Ishikawa (cell line): ENCODE measurements at regions not wholly inside any gene's neighbourhood (a gene's known extent, or its start where the extent isn't known, plus 50 kb on each side); places are given as distances from the start of the nearest gene placed in this dataset.

ENCODE experiments used
- CEBPB ChIP-seq: IDR thresholded peaks from 2 replicates; pipeline ENCODE4 v1.6.1; 2012
- CREB1 ChIP-seq: IDR thresholded peaks from 2 replicates; pipeline ENCODE4 v1.6.1; 2012; ENCODE audit warnings: low read depth
- EGR1 ChIP-seq: IDR thresholded peaks from 2 replicates; pipeline ENCODE4 v1.6.1; 2012
- EP300 ChIP-seq: IDR thresholded peaks from 2 replicates; pipeline ENCODE4 v1.6.1; 2012; ENCODE audit warnings: borderline replicate concordance
- FOXM1 ChIP-seq: IDR thresholded peaks from 2 replicates; pipeline ENCODE4 v1.6.1; 2012; ENCODE audit warnings: low read depth, borderline replicate concordance
- MAX ChIP-seq: IDR thresholded peaks from 2 replicates; pipeline ENCODE4 v1.6.1; 2012
- NFIC ChIP-seq: IDR thresholded peaks from 2 replicates; pipeline ENCODE4 v1.6.1; 2012
- RAD21 ChIP-seq: IDR thresholded peaks from 2 replicates; pipeline ENCODE4 v1.6.1; 2012; ENCODE audit warnings: low read depth
- REST ChIP-seq: IDR thresholded peaks from 2 replicates; pipeline ENCODE4 v1.6.1; 2012; ENCODE audit warnings: low read depth, mild to moderate bottlenecking
- TAF1 ChIP-seq: IDR thresholded peaks from 2 replicates; pipeline ENCODE4 v1.6.1; 2012; ENCODE audit warnings: low read depth, mild to moderate bottlenecking
- TCF12 ChIP-seq: IDR thresholded peaks from 2 replicates; pipeline ENCODE4 v1.6.1; 2012; ENCODE audit warnings: low read depth
- TEAD4 ChIP-seq: IDR thresholded peaks from 2 replicates; pipeline ENCODE4 v1.6.1; 2012
- YY1 ChIP-seq: IDR thresholded peaks from 2 replicates; pipeline ENCODE4 v1.6.1; 2012; ENCODE audit warnings: low read depth
- ZBTB7A ChIP-seq: IDR thresholded peaks from 2 replicates; pipeline ENCODE4 v1.6.1; 2012; ENCODE audit warnings: low read depth
- TF ChIP-seq, protein P1 (sequence below): IDR thresholded peaks from 2 replicates; pipeline ENCODE4 v1.6.1; 2012

DNA sequence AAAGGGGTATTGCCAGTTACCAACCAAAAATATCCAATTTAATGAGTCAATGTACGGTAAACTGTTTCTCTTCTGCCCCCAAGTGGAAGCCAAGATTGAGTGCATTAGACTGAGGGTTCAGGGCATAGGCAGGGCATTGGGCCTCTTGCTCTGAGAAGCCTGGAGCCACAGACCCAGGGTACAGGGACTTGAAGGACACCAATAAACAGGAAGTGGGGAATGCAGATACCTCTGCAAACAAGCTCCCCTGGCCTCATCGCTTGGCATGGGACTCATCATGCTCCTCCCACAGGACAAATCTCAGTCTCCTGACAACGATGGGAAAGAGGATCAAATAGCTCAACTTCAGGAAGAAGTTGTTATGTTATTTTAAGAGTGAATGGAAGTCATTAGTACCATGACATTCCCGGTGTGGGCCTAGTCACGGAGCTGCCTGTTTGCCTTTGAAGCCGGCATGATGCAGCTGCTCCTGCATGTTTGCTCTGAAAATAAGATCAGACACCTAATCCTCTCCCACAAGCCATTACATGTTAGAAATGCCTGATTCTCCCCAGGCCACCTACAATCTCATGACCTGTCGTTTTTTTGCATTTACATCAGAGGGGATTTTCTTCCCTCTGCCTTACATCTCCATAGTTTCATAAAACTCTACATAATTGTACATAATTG, 224.2 kb downstream of the RCHY1 start:
- TF ChIP-seq ZBTB7A (no peak), RAD21 (peak; percentile 66)

DNA sequence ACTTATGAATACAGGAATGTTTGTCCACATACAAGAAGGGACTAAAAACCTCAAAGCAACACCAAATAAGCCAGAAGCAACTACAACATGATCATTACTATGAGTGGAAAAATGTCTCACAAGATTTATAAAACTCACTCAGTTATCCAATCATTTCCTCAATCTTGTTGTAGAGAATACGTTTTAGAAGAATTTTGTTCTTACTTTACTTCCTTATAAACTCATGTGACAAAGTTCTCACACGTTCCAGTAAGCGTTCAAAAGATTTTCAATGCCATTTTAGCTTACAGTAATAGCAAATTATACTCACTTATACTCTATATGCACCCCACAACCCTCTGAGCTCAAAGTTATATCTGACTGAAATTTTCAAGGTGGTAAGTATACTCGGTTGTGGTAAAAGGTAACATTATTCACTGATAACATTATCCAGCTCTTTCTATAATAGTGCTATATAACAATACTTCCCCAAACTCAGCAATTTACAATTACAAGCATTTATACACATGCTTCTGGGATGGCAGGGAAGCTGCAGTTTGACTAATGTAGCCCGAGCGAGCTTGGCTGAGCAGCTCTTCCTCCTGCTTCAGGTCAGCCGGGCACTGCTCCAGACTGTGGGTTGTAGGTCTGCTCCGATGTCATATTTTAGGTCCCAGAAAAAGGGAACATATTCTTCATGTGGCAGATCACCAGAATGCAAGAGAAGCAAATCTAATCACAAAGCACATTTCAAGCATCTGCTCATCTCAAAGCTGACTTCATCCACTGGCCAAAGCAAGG, 226.3 kb downstream of the RCHY1 start:
- TF ChIP-seq FOXM1: no peak
- no peak for TF ChIP-seq REST
- no peak for TF ChIP-seq EP300

- TF ChIP-seq TCF12: no peak
- no peak for TF ChIP-seq TAF1
- no peak for TF ChIP-seq RAD21
- no peak for TF ChIP-seq CREB1
- no peak for TF ChIP-seq EGR1
- no peak for TF ChIP-seq NFIC
- no peak for TF ChIP-seq CEBPB
- TF ChIP-seq REST: no peak
These were observed 228.4 kb downstream of the RCHY1 start for GRCh38 chr4:75285837-75286236.

GRCh38 chr4:75284831-75285230, 229.4 kb downstream of the RCHY1 start:
- TF ChIP-seq RAD21 (no peak), TAF1 (no peak), NFIC (no peak), ZBTB7A (no peak), CEBPB (no peak), YY1 (no peak)
- TF ChIP-seq, protein P1, sequence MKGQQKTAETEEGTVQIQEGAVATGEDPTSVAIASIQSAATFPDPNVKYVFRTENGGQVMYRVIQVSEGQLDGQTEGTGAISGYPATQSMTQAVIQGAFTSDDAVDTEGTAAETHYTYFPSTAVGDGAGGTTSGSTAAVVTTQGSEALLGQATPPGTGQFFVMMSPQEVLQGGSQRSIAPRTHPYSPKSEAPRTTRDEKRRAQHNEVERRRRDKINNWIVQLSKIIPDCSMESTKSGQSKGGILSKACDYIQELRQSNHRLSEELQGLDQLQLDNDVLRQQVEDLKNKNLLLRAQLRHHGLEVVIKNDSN: no peak

DNA sequence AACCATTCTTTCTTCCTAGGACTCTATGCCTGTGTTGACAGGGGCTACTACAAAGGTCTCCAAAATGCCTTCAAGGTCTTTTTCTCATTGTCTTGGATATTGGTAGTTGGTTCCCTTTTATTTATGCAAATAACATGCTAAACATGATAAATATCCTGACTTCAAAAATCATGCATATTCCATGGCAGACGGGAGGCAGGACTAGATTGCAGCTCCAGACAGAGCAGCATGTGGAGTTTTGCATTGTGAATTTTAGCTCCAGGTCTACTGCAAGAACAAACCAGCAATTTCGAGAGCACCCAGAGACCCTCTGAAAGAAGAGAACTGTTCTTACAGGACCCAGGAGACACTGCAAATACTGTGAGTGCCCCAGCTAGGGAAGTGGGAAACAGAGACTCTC, 254.9 kb downstream of the RCHY1 start:
- TF ChIP-seq MAX (no peak), TEAD4 (no peak), REST (no peak), ZBTB7A (no peak), EGR1 (no peak), TAF1 (no peak), NFIC (no peak), RAD21 (no peak), CREB1 (no peak), YY1 (no peak), FOXM1 (no peak), TCF12 (no peak), EP300 (no peak), CEBPB (no peak)
- TF ChIP-seq, protein P1: no peak
